ENCODE measurements at regions not wholly inside any gene's neighbourhood (a gene's known extent, or its start where the extent isn't known, plus 50 kb on each side); places are given as distances from the start of the nearest gene placed in this dataset.
"Not testable (repeated sequence)": the region's sequence is repeated elsewhere in the genome, so short reads cannot be mapped to it uniquely, and the experiment has no call there.

GRCh38 chr3:166433060-166433459 lies 595.8 kb upstream of the BCHE start:
- Histone ChIP-seq H3K36me3 (ENCODE audit: control insufficient read depth, insufficient read depth, low read length) (no peaks in the 10 kb centered on the region), H3K27ac (ENCODE audit: insufficient read depth, low read length) (no peak overlapping the region), H3K4me2 (ENCODE audit: extremely low read depth, insufficient read depth, low read length) (no peak overlapping the region), H4K20me1 (ENCODE audit: control insufficient read depth, extremely low read depth, insufficient read depth, low read length) (no peaks in the 10 kb centered on the region), H3K4me3 (replicated peaks in 1 of 4; ENCODE audit: control extremely low read depth in 1 of 4, insufficient read depth in 1 of 4, low read depth in 3 of 4, low read length in 4 of 4) (no peak overlapping the region), H3K9me3 (ENCODE audit: control insufficient read depth, insufficient read depth, low read depth, low read length) (no peaks in the 10 kb centered on the region), H3K4me1 (ENCODE audit: control insufficient read depth, extremely low read depth, insufficient read depth, low read length) (no peaks in the 10 kb centered on the region), H2AFZ (ENCODE audit: low read length) (no peak overlapping the region), H3K27me3 (ENCODE audit: control insufficient read depth, insufficient read depth, low read length) (no peaks in the 10 kb centered on the region), H3K9ac (ENCODE audit: insufficient read depth, low read length) (no peak overlapping the region), H3K79me2 (ENCODE audit: control insufficient read depth, insufficient read depth, low read length) (no peaks in the 10 kb centered on the region)
- TF ChIP-seq, protein P1, sequence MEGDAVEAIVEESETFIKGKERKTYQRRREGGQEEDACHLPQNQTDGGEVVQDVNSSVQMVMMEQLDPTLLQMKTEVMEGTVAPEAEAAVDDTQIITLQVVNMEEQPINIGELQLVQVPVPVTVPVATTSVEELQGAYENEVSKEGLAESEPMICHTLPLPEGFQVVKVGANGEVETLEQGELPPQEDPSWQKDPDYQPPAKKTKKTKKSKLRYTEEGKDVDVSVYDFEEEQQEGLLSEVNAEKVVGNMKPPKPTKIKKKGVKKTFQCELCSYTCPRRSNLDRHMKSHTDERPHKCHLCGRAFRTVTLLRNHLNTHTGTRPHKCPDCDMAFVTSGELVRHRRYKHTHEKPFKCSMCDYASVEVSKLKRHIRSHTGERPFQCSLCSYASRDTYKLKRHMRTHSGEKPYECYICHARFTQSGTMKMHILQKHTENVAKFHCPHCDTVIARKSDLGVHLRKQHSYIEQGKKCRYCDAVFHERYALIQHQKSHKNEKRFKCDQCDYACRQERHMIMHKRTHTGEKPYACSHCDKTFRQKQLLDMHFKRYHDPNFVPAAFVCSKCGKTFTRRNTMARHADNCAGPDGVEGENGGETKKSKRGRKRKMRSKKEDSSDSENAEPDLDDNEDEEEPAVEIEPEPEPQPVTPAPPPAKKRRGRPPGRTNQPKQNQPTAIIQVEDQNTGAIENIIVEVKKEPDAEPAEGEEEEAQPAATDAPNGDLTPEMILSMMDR (conservative IDR thresholded peaks at IDR 0.05 in 1 of 2, IDR thresholded peaks at IDR 0.05 in 1 of 2; ENCODE audit: low read depth in 1 of 2, low read length in 2 of 2), result no peak
- TF ChIP-seq EZH2 (IDR thresholded peaks at IDR 0.05; ENCODE audit: low read length, missing control alignments), result no peak
- DNase-seq (ENCODE audit: low read depth in 2 of 2), result no peak

DNA sequence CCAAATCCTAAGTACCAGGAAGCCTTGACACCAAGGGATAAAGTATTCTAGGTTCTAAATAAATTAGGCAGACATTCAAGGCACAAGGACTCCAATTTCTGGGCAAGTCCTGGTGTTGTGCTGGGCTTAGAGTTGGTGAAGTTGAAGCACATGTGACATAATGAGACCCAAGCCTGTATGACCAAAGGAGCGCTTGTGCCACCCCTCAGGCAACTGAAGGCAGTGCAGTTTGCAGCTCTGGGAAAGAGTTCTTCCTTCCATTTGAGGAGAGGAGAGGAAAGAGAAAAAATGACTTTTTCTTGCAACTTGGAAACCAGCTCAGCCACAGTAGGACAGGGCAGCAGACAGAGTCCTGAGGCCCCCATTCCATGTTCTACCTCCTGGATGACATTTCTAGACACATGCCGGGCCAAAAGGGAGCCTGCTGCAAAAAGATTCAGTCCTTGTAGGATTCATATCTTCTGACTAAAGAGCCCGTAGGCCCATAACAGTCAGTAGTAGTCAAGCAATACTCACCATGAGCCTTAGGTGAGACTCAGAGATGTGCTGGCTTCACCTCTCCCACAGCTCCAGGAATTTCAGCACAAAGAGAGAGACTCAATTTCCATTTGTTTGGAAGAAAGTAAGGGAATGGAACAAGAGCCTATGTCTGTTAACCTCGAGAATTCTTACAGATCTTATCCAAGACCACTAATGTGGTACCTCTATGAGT lies 588.8 kb upstream of the BCHE start:
- no peaks in the 10 kb centered on the region for H3K36me3 ChIP-seq (ENCODE audit: control insufficient read depth, insufficient read depth, low read length)
- no peaks in the 10 kb centered on the region for H3K4me1 ChIP-seq (ENCODE audit: control insufficient read depth, extremely low read depth, insufficient read depth, low read length)
- TF ChIP-seq, protein P1 (conservative IDR thresholded peaks at IDR 0.05 in 1 of 2, IDR thresholded peaks at IDR 0.05 in 1 of 2; ENCODE audit: low read depth in 1 of 2, low read length in 2 of 2), result no peak
- TF ChIP-seq EZH2 (IDR thresholded peaks at IDR 0.05; ENCODE audit: low read length, missing control alignments), result no peak
- no peaks in the 10 kb centered on the region for H4K20me1 ChIP-seq (ENCODE audit: control insufficient read depth, extremely low read depth, insufficient read depth, low read length)
- H3K4me3 ChIP-seq (replicated peaks in 1 of 4; ENCODE audit: control extremely low read depth in 1 of 4, insufficient read depth in 1 of 4, low read depth in 3 of 4, low read length in 4 of 4), result no peak overlapping the region
- no peaks in the 10 kb centered on the region for H3K27me3 ChIP-seq (ENCODE audit: control insufficient read depth, insufficient read depth, low read length)
- H3K79me2 ChIP-seq (ENCODE audit: control insufficient read depth, insufficient read depth, low read length), result no peaks in the 10 kb centered on the region
- no peak overlapping the region for H3K27ac ChIP-seq (ENCODE audit: insufficient read depth, low read length)
- no peak overlapping the region for H3K9ac ChIP-seq (ENCODE audit: insufficient read depth, low read length)
- no peak overlapping the region for H3K4me2 ChIP-seq (ENCODE audit: extremely low read depth, insufficient read depth, low read length)
- no peak for DNase-seq (ENCODE audit: low read depth in 2 of 2)
- H2AFZ ChIP-seq (ENCODE audit: low read length), result no peak overlapping the region
- H3K9me3 ChIP-seq (ENCODE audit: control insufficient read depth, insufficient read depth, low read depth, low read length), result no peaks in the 10 kb centered on the region

GRCh38 chr3:166425021-166425420 lies 587.8 kb upstream of the BCHE start:
- Histone ChIP-seq H3K9me3 (ENCODE audit: control insufficient read depth, insufficient read depth, low read depth, low read length) (no peaks in the 10 kb centered on the region), H3K36me3 (ENCODE audit: control insufficient read depth, insufficient read depth, low read length) (no peaks in the 10 kb centered on the region), H3K4me1 (ENCODE audit: control insufficient read depth, extremely low read depth, insufficient read depth, low read length) (no peaks in the 10 kb centered on the region), H3K4me3 (replicated peaks in 1 of 4; ENCODE audit: control extremely low read depth in 1 of 4, insufficient read depth in 1 of 4, low read depth in 3 of 4, low read length in 4 of 4) (no peak overlapping the region), H3K4me2 (ENCODE audit: extremely low read depth, insufficient read depth, low read length) (no peak overlapping the region), H3K9ac (ENCODE audit: insufficient read depth, low read length) (no peak overlapping the region), H3K27me3 (ENCODE audit: control insufficient read depth, insufficient read depth, low read length) (no peaks in the 10 kb centered on the region), H4K20me1 (ENCODE audit: control insufficient read depth, extremely low read depth, insufficient read depth, low read length) (no peaks in the 10 kb centered on the region), H3K27ac (ENCODE audit: insufficient read depth, low read length) (no peak overlapping the region), H2AFZ (ENCODE audit: low read length) (no peak overlapping the region), H3K79me2 (ENCODE audit: control insufficient read depth, insufficient read depth, low read length) (no peaks in the 10 kb centered on the region)
- no peak for TF ChIP-seq EZH2 (IDR thresholded peaks at IDR 0.05; ENCODE audit: low read length, missing control alignments)
- TF ChIP-seq, protein P1 (conservative IDR thresholded peaks at IDR 0.05 in 1 of 2, IDR thresholded peaks at IDR 0.05 in 1 of 2; ENCODE audit: low read depth in 1 of 2, low read length in 2 of 2), result no peak
- DNase-seq (ENCODE audit: low read depth in 2 of 2), result no peak

DNA sequence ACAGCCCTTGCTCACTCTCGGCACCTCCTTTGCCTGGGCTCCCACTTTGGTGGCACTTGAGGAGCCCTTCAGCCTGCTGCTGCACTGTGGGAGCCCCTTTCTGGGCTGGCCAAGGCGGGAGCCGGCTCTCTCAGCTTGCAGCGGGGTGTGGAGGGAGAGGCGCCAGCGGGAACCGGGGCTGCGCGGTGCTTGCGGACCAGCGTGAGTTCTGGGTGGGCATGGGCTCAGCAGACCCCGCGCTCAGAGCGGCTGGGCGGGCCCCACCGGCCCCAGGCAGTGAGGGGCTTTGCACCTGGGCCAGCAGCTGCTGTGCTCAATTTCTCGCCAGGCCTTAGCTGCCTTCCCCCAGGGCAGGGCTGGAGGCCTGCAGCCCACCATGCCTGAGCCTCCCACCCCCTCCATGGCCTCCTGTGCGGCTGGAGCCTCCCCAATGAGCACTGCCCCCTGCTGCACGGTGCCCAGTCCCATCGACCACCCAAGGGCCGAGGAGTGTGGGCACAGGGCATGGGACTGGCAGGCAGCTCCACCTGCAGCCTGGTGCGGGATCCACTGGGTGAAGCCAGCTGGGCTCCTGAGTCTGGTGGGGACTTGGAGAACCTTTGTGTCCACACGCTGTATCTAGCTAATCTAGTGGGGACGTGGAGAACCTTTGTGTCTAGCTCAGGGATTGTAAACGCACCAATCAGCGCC lies 586.7 kb upstream of the BCHE start:
- not testable (repeated sequence) for H3K9ac ChIP-seq (ENCODE audit: insufficient read depth, low read length); H3K36me3 ChIP-seq (ENCODE audit: control insufficient read depth, insufficient read depth, low read length)

More for the DNA sequence above, 586.7 kb upstream of the BCHE start:
- not testable (repeated sequence) for DNase-seq (ENCODE audit: low read depth in 2 of 2); H3K4me1 ChIP-seq (ENCODE audit: control insufficient read depth, extremely low read depth, insufficient read depth, low read length); H3K4me2 ChIP-seq (ENCODE audit: extremely low read depth, insufficient read depth, low read length); H4K20me1 ChIP-seq (ENCODE audit: control insufficient read depth, extremely low read depth, insufficient read depth, low read length); H3K79me2 ChIP-seq (ENCODE audit: control insufficient read depth, insufficient read depth, low read length); H2AFZ ChIP-seq (ENCODE audit: low read length); H3K9me3 ChIP-seq (ENCODE audit: control insufficient read depth, insufficient read depth, low read depth, low read length); H3K27ac ChIP-seq (ENCODE audit: insufficient read depth, low read length); H3K27me3 ChIP-seq (ENCODE audit: control insufficient read depth, insufficient read depth, low read length); H3K4me3 ChIP-seq (replicated peaks in 1 of 4; ENCODE audit: control extremely low read depth in 1 of 4, insufficient read depth in 1 of 4, low read depth in 3 of 4, low read length in 4 of 4)
